AG04449 (cell line): ENCODE measurements at regions not wholly inside any gene's neighbourhood (a gene's known extent, or its start where the extent isn't known, plus 50 kb on each side); places are given as distances from the start of the nearest gene placed in this dataset.

Experiments
- CTCF ChIA-PET: fragments of 350-600 bp; formaldehyde crosslinking; extraction: SDS; loops from one replicate; lab custom pipeline; 2021; ENCODE audit warnings: antibody characterized with exemption; lab: Yijun Ruan, JAX
- POLR2A ChIA-PET: fragments of 400-600, 350-600 bp; formaldehyde crosslinking; extraction: SDS; loops from one replicate; lab custom pipeline; 2020; ENCODE audit warnings: antibody characterized with exemption, inconsistent platforms; lab: Yijun Ruan, JAX
- DNase-seq: peaks from one replicate; pipeline ENCODE4 v3.0.0-alpha.2; 2010; ENCODE audit warnings: low read depth, low spot score
- H3K4me3 ChIP-seq: 2 replicates; pipeline ENCODE4 v1.5.1; 2011; ENCODE audit warnings: low read depth, mild to moderate bottlenecking, control low read depth, low read length
- CTCF ChIP-seq: IDR thresholded peaks from one replicate; pipeline ENCODE4 v1.5.1; 2011; ENCODE audit warnings: mild to moderate bottlenecking, moderate library complexity, low read length, control low read depth, inconsistent platforms; ENCODE audit not compliant: insufficient read depth; ENCODE audit errors: missing control alignments

GRCh38 chr15:77557564-77557963 is 75.1 kb downstream of the LINGO1 start:
- ChIA-PET CTCF (interaction anchor here (1.3 kb wide), 1 partner anchor 14 kb away, joined by 4 read pairs; no protein-coding TSS in a partner anchor), POLR2A (no interaction called here)
- H3K4me3 ChIP-seq, result no peak overlapping the region
- DNase-seq, result no peak
- no peak for TF ChIP-seq CTCF

- POLR2A ChIA-PET, result no interaction called here
- H3K4me3 ChIP-seq, result no peak overlapping the region
- DNase-seq, result no peak
- CTCF ChIA-PET, result interaction anchor here (1.3 kb wide), 1 partner anchor 13 kb away, joined by 4 read pairs; no protein-coding TSS in a partner anchor
- no peak for TF ChIP-seq CTCF
Observed at GRCh38 chr15:77557144-77557543, 75.6 kb downstream of the LINGO1 start.

GRCh38 chr15:77556622-77557021 is 76.1 kb downstream of the LINGO1 start:
- TF ChIP-seq CTCF, result no peak
- CTCF ChIA-PET, result interaction anchor here (1.3 kb wide), 1 partner anchor 13 kb away, joined by 4 read pairs; no protein-coding TSS in a partner anchor
- DNase-seq, result no peak
- no peak overlapping the region for H3K4me3 ChIP-seq
- POLR2A ChIA-PET, result no interaction called here

- H3K4me3 ChIP-seq, result no peak overlapping the region
- CTCF ChIA-PET, result interaction anchor here (0.7 to 2.7 kb wide), 2 partner anchors 9 to 12 kb away, joined by 3 to 10 read pairs; no protein-coding TSS in a partner anchor
- TF ChIP-seq CTCF, result no peak
- no peak for DNase-seq
- POLR2A ChIA-PET, result no interaction called here
Observed at GRCh38 chr15:77555232-77555631, 77.5 kb downstream of the LINGO1 start.

GRCh38 chr15:77554306-77555080 is 78.2 kb downstream of the LINGO1 start:
- no peak overlapping the region for H3K4me3 ChIP-seq
- ChIA-PET CTCF (interaction anchor here (0.7 to 2.7 kb wide), 2 partner anchors 8 to 11 kb away, joined by 3 to 10 read pairs; no protein-coding TSS in a partner anchor), POLR2A (no interaction called here)
- no peak for TF ChIP-seq CTCF
- no peak for DNase-seq

GRCh38 chr15:77553695-77554094 is 79.0 kb downstream of the LINGO1 start:
- ChIA-PET CTCF (interaction anchor here (2.7 kb wide), 1 partner anchor 10 kb away, joined by 10 read pairs; no protein-coding TSS in a partner anchor), POLR2A (no interaction called here)
- TF ChIP-seq CTCF, result no peak
- no peak overlapping the region for H3K4me3 ChIP-seq
- no peak for DNase-seq
